HEK293 (cell line): ENCODE measurements at regions not wholly inside any gene's neighbourhood (a gene's known extent, or its start where the extent isn't known, plus 50 kb on each side); places are given as distances from the start of the nearest gene placed in this dataset.

Experiments
- CTCF ChIA-PET: fragments of 350-600 bp; formaldehyde crosslinking; extraction: SDS; loops from one replicate; lab custom pipeline; 2021; ENCODE audit warnings: antibody characterized with exemption; lab: Yijun Ruan, JAX
- POLR2A ChIA-PET: fragments of 300-600 bp; formaldehyde crosslinking; extraction: SDS; loops from one replicate; lab custom pipeline; 2020; ENCODE audit warnings: antibody characterized with exemption, inconsistent platforms; lab: Yijun Ruan, JAX
- H3K27ac ChIP-seq: fragments of 200-500 bp; sonication (Bioruptor generic); 2 replicates; pipeline ENCODE4 v1.5.1; 2014; ENCODE audit warnings: low read depth, low read length, control low read depth, inconsistent platforms; ENCODE audit errors: extremely low read depth
- H3K36me3 ChIP-seq, 2 experiments: fragments of 200-500 bp in 1 of 2; sonication (Bioruptor generic) in 1 of 2; 1 replicate in 1 of 2; 2 replicates in 1 of 2; pipeline ENCODE4 v1.5.1; 2014 to 2017; ENCODE audit warnings: inconsistent platforms in 2 of 2, low read length in 2 of 2; ENCODE audit not compliant: control insufficient read depth in 2 of 2, insufficient read depth in 1 of 2
- H3K4me1 ChIP-seq: fragments of 200-500 bp; sonication (Bioruptor generic); 2 replicates; pipeline ENCODE4 v1.5.1; 2014; ENCODE audit warnings: mild to moderate bottlenecking, low read length, inconsistent platforms; ENCODE audit not compliant: control insufficient read depth, insufficient read depth
- H3K4me3 ChIP-seq: 2 replicates; pipeline ENCODE4 v1.5.1; 2011; ENCODE audit warnings: low read depth, mild to moderate bottlenecking, control low read depth, low read length, moderate library complexity
- H3K9me3 ChIP-seq: fragments of 200-500 bp; sonication (Bioruptor generic); 2 replicates; pipeline ENCODE4 v1.5.1; 2014; ENCODE audit warnings: low read depth, low read length, inconsistent platforms; ENCODE audit not compliant: control insufficient read depth, insufficient read depth
- BCL11A ChIP-seq: fragments of 450-650 bp; formaldehyde crosslinking; IDR thresholded peaks from 2 replicates; pipeline ENCODE4 v1.5.1; 2016; ENCODE audit warnings: low read depth, missing biosample characterization, missing genetic modification characterization
- KLF8 ChIP-seq: fragments of 450-650 bp; formaldehyde crosslinking; IDR thresholded peaks from 2 replicates; pipeline ENCODE4 v1.5.1; 2016; ENCODE audit warnings: missing biosample characterization, missing genetic modification characterization
- OVOL3 ChIP-seq: fragments of 450-650 bp; formaldehyde crosslinking; IDR thresholded peaks from 2 replicates; pipeline ENCODE4 v1.5.1; 2016; ENCODE audit warnings: missing biosample characterization, missing genetic modification characterization
- ZFP41 ChIP-seq: fragments of 450-650 bp; formaldehyde crosslinking; IDR thresholded peaks from 2 replicates; pipeline ENCODE4 v1.5.1; 2016; ENCODE audit warnings: missing biosample characterization, missing genetic modification characterization, borderline replicate concordance
- ZNF133 ChIP-seq: fragments of 450-650 bp; formaldehyde crosslinking; IDR thresholded peaks from 2 replicates; pipeline ENCODE4 v1.5.1; 2016; ENCODE audit warnings: missing biosample characterization, missing genetic modification characterization
- ZNF19 ChIP-seq: fragments of 450-650 bp; formaldehyde crosslinking; IDR thresholded peaks from 2 replicates; pipeline ENCODE4; 2016; ENCODE audit warnings: missing biosample characterization, missing genetic modification characterization, low read depth
- ZNF626 ChIP-seq: fragments of 450-650 bp; sonication (Bioruptor Pico); formaldehyde crosslinking; IDR thresholded peaks from 2 replicates; pipeline ENCODE4 v1.5.1; 2018; ENCODE audit warnings: missing biosample characterization, missing genetic modification characterization, inconsistent platforms
- ZNF747 ChIP-seq: fragments of 450-650 bp; formaldehyde crosslinking; IDR thresholded peaks from 2 replicates; pipeline ENCODE4 v1.5.1; 2016; ENCODE audit warnings: missing biosample characterization, missing genetic modification characterization
- ZNF843 ChIP-seq: fragments of 450-650 bp; formaldehyde crosslinking; IDR thresholded peaks from 2 replicates; pipeline ENCODE4 v1.5.1; 2016; ENCODE audit warnings: missing biosample characterization, missing genetic modification characterization
- TF ChIP-seq, protein P1 (sequence below): fragments of 450-650 bp; formaldehyde crosslinking; IDR thresholded peaks from 2 replicates; pipeline ENCODE4 v1.5.1; 2016; ENCODE audit warnings: missing biosample characterization, missing genetic modification characterization
- TF ChIP-seq, protein P2 (sequence below): fragments of 450-650 bp; formaldehyde crosslinking; IDR thresholded peaks from 2 replicates; pipeline ENCODE4 v1.5.1; 2016; ENCODE audit warnings: missing biosample characterization, missing genetic modification characterization, low read depth
- TF ChIP-seq, protein P3 (sequence below): fragments of 450-650 bp; formaldehyde crosslinking; IDR thresholded peaks from 2 replicates; pipeline ENCODE4 v1.5.1; 2016; ENCODE audit warnings: missing biosample characterization, missing genetic modification characterization, borderline replicate concordance
- TF ChIP-seq, protein P4 (sequence below): fragments of 450-650 bp; formaldehyde crosslinking; IDR thresholded peaks from 2 replicates; pipeline ENCODE4 v1.5.1; 2016; ENCODE audit warnings: missing biosample characterization, missing genetic modification characterization
- TF ChIP-seq, protein P5 (sequence below): fragments of 450-650 bp; formaldehyde crosslinking; IDR thresholded peaks from 2 replicates; pipeline ENCODE4 v1.5.1; 2016; ENCODE audit warnings: missing biosample characterization, missing genetic modification characterization
- TF ChIP-seq, protein P6 (sequence below): fragments of 450-650 bp; formaldehyde crosslinking; IDR thresholded peaks from 2 replicates; pipeline ENCODE4 v1.5.1; 2016; ENCODE audit warnings: missing biosample characterization, missing genetic modification characterization
- TF ChIP-seq, protein P7 (sequence below): fragments of 450-650 bp; formaldehyde crosslinking; IDR thresholded peaks from 2 replicates; pipeline ENCODE4 v1.5.1; 2017; ENCODE audit warnings: missing biosample characterization, missing genetic modification characterization

DNA sequence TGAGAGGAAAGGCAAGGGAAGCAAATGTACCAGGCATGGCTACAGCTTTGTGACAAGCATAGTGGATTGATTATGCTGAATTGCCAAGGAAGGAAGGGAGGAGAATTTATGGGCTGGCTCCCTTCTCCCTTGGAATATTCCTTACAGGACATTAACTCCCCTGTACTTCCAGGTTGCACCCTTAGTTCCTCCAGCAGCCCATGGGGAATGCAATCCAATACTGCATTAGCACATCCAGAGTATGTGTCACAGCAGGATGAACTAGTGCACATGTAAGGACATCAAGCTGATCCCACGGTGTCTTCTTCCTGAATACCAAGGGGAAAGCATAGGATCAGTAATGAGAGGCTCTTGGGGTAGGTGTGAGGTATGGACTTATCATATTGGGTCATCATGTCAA, 390.7 kb upstream of the POU3F2 start (continued):
- no peak for TF ChIP-seq OVOL3 (tag by site-specific recombination)
- TF ChIP-seq, protein P1, sequence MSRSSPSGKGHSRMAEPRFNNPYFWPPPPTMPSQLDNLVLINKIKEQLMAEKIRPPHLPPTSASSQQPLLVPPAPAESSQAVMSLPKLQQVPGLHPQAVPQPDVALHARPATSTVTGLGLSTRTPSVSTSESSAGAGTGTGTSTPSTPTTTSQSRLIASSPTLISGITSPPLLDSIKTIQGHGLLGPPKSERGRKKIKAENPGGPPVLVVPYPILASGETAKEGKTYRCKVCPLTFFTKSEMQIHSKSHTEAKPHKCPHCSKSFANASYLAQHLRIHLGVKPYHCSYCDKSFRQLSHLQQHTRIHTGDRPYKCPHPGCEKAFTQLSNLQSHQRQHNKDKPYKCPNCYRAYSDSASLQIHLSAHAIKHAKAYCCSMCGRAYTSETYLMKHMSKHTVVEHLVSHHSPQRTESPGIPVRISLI (tag by site-specific recombination): no peak

DNA sequence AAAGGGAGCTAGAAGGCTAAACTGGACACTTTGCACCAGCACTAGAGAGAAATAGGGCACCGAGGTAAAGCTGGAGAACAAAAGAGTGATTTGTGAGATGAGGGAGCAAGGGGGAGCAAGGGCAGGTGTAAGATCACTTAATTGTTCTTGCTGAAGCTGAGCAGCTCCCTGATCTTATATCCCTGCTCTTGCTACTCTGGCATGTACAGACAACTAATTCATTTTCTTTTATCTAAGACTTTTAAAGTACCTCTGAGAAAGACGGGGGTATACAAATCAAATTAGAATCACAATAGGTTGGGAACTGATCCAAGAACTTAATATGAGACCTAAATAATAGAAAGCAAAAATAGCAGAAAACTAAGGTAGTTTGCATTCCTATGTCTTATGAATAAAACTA, 381.7 kb upstream of the POU3F2 start:
- no peak overlapping the region for H3K4me3 ChIP-seq
- ChIA-PET CTCF (interaction anchor here (1.1 kb wide), 1 partner anchor 90 kb away, joined by 3 read pairs; no protein-coding TSS in a partner anchor), POLR2A (no interaction called here)
- no peak overlapping the region for H3K27ac ChIP-seq
- no peaks in the 10 kb centered on the region for H3K36me3 ChIP-seq
- no peaks in the 10 kb centered on the region for H3K4me1 ChIP-seq
- no peaks in the 10 kb centered on the region for H3K9me3 ChIP-seq
- no peak for TF ChIP-seq ZFP41
- TF ChIP-seq, protein P2, sequence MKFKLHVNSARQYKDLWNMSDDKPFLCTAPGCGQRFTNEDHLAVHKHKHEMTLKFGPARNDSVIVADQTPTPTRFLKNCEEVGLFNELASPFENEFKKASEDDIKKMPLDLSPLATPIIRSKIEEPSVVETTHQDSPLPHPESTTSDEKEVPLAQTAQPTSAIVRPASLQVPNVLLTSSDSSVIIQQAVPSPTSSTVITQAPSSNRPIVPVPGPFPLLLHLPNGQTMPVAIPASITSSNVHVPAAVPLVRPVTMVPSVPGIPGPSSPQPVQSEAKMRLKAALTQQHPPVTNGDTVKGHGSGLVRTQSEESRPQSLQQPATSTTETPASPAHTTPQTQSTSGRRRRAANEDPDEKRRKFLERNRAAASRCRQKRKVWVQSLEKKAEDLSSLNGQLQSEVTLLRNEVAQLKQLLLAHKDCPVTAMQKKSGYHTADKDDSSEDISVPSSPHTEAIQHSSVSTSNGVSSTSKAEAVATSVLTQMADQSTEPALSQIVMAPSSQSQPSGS (tag by site-specific recombination): no peak
- TF ChIP-seq, protein P3, sequence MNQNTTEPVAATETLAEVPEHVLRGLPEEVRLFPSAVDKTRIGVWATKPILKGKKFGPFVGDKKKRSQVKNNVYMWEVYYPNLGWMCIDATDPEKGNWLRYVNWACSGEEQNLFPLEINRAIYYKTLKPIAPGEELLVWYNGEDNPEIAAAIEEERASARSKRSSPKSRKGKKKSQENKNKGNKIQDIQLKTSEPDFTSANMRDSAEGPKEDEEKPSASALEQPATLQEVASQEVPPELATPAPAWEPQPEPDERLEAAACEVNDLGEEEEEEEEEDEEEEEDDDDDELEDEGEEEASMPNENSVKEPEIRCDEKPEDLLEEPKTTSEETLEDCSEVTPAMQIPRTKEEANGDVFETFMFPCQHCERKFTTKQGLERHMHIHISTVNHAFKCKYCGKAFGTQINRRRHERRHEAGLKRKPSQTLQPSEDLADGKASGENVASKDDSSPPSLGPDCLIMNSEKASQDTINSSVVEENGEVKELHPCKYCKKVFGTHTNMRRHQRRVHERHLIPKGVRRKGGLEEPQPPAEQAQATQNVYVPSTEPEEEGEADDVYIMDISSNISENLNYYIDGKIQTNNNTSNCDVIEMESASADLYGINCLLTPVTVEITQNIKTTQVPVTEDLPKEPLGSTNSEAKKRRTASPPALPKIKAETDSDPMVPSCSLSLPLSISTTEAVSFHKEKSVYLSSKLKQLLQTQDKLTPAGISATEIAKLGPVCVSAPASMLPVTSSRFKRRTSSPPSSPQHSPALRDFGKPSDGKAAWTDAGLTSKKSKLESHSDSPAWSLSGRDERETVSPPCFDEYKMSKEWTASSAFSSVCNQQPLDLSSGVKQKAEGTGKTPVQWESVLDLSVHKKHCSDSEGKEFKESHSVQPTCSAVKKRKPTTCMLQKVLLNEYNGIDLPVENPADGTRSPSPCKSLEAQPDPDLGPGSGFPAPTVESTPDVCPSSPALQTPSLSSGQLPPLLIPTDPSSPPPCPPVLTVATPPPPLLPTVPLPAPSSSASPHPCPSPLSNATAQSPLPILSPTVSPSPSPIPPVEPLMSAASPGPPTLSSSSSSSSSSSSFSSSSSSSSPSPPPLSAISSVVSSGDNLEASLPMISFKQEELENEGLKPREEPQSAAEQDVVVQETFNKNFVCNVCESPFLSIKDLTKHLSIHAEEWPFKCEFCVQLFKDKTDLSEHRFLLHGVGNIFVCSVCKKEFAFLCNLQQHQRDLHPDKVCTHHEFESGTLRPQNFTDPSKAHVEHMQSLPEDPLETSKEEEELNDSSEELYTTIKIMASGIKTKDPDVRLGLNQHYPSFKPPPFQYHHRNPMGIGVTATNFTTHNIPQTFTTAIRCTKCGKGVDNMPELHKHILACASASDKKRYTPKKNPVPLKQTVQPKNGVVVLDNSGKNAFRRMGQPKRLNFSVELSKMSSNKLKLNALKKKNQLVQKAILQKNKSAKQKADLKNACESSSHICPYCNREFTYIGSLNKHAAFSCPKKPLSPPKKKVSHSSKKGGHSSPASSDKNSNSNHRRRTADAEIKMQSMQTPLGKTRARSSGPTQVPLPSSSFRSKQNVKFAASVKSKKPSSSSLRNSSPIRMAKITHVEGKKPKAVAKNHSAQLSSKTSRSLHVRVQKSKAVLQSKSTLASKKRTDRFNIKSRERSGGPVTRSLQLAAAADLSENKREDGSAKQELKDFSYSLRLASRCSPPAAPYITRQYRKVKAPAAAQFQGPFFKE (tag by site-specific recombination): no peak
- TF ChIP-seq, protein P4, sequence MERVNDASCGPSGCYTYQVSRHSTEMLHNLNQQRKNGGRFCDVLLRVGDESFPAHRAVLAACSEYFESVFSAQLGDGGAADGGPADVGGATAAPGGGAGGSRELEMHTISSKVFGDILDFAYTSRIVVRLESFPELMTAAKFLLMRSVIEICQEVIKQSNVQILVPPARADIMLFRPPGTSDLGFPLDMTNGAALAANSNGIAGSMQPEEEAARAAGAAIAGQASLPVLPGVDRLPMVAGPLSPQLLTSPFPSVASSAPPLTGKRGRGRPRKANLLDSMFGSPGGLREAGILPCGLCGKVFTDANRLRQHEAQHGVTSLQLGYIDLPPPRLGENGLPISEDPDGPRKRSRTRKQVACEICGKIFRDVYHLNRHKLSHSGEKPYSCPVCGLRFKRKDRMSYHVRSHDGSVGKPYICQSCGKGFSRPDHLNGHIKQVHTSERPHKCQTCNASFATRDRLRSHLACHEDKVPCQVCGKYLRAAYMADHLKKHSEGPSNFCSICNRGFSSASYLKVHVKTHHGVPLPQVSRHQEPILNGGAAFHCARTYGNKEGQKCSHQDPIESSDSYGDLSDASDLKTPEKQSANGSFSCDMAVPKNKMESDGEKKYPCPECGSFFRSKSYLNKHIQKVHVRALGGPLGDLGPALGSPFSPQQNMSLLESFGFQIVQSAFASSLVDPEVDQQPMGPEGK (tag by site-specific recombination): no peak

DNA sequence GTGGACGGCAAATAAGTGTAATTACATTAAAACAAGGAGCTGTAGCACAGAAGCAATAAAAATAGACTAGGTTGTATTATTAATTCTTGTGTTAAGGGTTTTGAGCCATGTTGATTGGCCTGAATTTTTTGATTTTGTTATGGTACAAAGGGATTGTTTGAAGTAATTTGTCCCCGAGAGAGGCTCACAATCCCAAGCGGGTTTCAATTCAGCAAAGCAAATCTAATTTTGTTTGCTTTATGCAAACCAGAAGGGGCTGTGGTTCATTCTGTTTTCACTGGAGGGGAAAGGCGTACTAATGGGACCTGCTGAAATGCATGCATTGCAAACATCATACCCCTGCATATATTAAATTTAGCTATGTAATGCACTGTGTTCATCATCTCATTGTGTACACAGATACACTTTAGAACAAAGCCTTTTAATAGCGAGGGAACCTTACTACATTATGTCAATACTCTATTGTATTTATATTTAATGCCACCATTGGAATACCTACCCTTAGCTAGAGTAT, 379.5 kb upstream of the POU3F2 start:
- Histone ChIP-seq H3K4me3 (no peak overlapping the region), H3K9me3 (no peaks in the 10 kb centered on the region), H3K36me3 (no peaks in the 10 kb centered on the region), H3K27ac (no peak overlapping the region), H3K4me1 (no peaks in the 10 kb centered on the region)
- ChIA-PET POLR2A (no interaction called here), CTCF (no interaction called here)
- no peak for TF ChIP-seq ZNF626 (tag by site-specific recombination)
- TF ChIP-seq ZNF747 (tag by site-specific recombination): no peak
- no peak for TF ChIP-seq BCL11A (tag by site-specific recombination)
- TF ChIP-seq, protein P5, sequence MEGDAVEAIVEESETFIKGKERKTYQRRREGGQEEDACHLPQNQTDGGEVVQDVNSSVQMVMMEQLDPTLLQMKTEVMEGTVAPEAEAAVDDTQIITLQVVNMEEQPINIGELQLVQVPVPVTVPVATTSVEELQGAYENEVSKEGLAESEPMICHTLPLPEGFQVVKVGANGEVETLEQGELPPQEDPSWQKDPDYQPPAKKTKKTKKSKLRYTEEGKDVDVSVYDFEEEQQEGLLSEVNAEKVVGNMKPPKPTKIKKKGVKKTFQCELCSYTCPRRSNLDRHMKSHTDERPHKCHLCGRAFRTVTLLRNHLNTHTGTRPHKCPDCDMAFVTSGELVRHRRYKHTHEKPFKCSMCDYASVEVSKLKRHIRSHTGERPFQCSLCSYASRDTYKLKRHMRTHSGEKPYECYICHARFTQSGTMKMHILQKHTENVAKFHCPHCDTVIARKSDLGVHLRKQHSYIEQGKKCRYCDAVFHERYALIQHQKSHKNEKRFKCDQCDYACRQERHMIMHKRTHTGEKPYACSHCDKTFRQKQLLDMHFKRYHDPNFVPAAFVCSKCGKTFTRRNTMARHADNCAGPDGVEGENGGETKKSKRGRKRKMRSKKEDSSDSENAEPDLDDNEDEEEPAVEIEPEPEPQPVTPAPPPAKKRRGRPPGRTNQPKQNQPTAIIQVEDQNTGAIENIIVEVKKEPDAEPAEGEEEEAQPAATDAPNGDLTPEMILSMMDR: no peak
- TF ChIP-seq, protein P6, sequence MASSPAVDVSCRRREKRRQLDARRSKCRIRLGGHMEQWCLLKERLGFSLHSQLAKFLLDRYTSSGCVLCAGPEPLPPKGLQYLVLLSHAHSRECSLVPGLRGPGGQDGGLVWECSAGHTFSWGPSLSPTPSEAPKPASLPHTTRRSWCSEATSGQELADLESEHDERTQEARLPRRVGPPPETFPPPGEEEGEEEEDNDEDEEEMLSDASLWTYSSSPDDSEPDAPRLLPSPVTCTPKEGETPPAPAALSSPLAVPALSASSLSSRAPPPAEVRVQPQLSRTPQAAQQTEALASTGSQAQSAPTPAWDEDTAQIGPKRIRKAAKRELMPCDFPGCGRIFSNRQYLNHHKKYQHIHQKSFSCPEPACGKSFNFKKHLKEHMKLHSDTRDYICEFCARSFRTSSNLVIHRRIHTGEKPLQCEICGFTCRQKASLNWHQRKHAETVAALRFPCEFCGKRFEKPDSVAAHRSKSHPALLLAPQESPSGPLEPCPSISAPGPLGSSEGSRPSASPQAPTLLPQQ: no peak
- no peak for TF ChIP-seq ZNF843 (tag by site-specific recombination)
- no peak for TF ChIP-seq ZNF19 (tag by site-specific recombination)
- TF ChIP-seq KLF8: no peak
- TF ChIP-seq, protein P7, sequence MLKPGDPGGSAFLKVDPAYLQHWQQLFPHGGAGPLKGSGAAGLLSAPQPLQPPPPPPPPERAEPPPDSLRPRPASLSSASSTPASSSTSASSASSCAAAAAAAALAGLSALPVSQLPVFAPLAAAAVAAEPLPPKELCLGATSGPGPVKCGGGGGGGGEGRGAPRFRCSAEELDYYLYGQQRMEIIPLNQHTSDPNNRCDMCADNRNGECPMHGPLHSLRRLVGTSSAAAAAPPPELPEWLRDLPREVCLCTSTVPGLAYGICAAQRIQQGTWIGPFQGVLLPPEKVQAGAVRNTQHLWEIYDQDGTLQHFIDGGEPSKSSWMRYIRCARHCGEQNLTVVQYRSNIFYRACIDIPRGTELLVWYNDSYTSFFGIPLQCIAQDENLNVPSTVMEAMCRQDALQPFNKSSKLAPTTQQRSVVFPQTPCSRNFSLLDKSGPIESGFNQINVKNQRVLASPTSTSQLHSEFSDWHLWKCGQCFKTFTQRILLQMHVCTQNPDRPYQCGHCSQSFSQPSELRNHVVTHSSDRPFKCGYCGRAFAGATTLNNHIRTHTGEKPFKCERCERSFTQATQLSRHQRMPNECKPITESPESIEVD (tag by site-specific recombination): no peak
- no peak for TF ChIP-seq ZNF133 (tag by site-specific recombination)
